HCT116 (cell line): ENCODE measurements at regions not wholly inside any gene's neighbourhood (a gene's known extent, or its start where the extent isn't known, plus 50 kb on each side); places are given as distances from the start of the nearest gene placed in this dataset.

Experiments
- ATAC-seq: fragments of 200-7000 bp; cut with Tn5 transposase; 2 replicates; pipeline ENCODE4 v1.9.1; 2020; ENCODE audit warnings: mild to moderate bottlenecking, moderate library complexity
- BruUV-seq: library from RNA; stranded (reverse); fragments of 400-500 nt; replicated peaks from 2 replicates; lab custom pipeline; 2021; lab: Mats Ljungman, UMichigan
- CTCF ChIA-PET: fragments of 300-600 bp; sonication (Branson Sonifier 250); formaldehyde crosslinking; loops from one replicate; lab custom pipeline; 2021; ENCODE audit warnings: antibody characterized with exemption; lab: Charles Lee
- POLR2A ChIA-PET: fragments of 300-600, 350-600 bp; sonication (Branson Sonifier 250); formaldehyde crosslinking; loops from one replicate; lab custom pipeline; 2021; ENCODE audit warnings: antibody characterized with exemption; lab: Charles Lee
- RAD21 ChIA-PET, 2 experiments: fragments of 300-600 bp; sonication (Branson Sonifier 250); formaldehyde crosslinking; loops; one replicate each; lab custom pipeline; 2023; ENCODE audit warnings: low total read pairs in 2 of 2; ENCODE audit not compliant: uncharacterized antibody in 2 of 2, unreplicated experiment in 2 of 2, low non-redundant PET in 1 of 2; lab: Charles Lee
- DNase-seq: peaks from one replicate; pipeline ENCODE4 v3.0.0-alpha.2; 2010; ENCODE audit warnings: low read depth, low spot score
- H2AFZ ChIP-seq: fragments of 200-600 bp; shearing (Covaris generic), sonication (generic); 2 replicates; pipeline ENCODE4 v1.6.1; 2017; ENCODE audit warnings: low read depth, mixed run types, mixed read lengths, antibody characterized with exemption, low read length; ENCODE audit not compliant: poor library complexity, severe bottlenecking
- H3K27ac ChIP-seq: 2 replicates; pipeline ENCODE4 v1.5.1; 2012; ENCODE audit warnings: low read depth, low read length
- H3K27me3 ChIP-seq: fragments of 200-600 bp; sonication (generic); 2 replicates; pipeline ENCODE4 v1.6.1; 2016; ENCODE audit warnings: mixed run types, low read length, mixed read lengths; ENCODE audit not compliant: insufficient read depth
- H3K36me3 ChIP-seq, 2 experiments: fragments of 200-500 bp in 1 of 2; fragments of 200-600 bp in 1 of 2; sonication (Bioruptor generic) in 1 of 2; sonication (generic) in 1 of 2; 2 replicates each; pipeline versions ENCODE4 v1.5.1 to v1.6.1; 2014 to 2016; ENCODE audit warnings: low read length in 2 of 2, inconsistent platforms in 1 of 2, mixed read lengths in 1 of 2, mixed run types in 1 of 2; ENCODE audit not compliant: insufficient read depth in 2 of 2, control insufficient read depth in 1 of 2
- H3K4me1 ChIP-seq, 2 experiments: fragments of 200-600 bp in 1 of 2; sonication (generic) in 1 of 2; 2 replicates each; pipeline versions ENCODE4 v1.5.1 to v1.6.1; 2012 to 2017; ENCODE audit warnings: low read length in 2 of 2, inconsistent platforms in 1 of 2, mild to moderate bottlenecking in 1 of 2, mixed read lengths in 1 of 2, mixed run types in 1 of 2, moderate library complexity in 1 of 2; ENCODE audit not compliant: insufficient read depth in 2 of 2, control insufficient read depth in 1 of 2
- H3K4me2 ChIP-seq: fragments of 200-600 bp; sonication (generic); 2 replicates; pipeline ENCODE4 v1.6.1; 2017; ENCODE audit warnings: mixed run types, low read length, mixed read lengths
- H3K4me3 ChIP-seq, 2 experiments: fragments of 200-600 bp in 1 of 2; sonication (generic) in 1 of 2; replicated peaks in 1 of 2; 2 replicates each; pipeline ENCODE4 v1.5.1; 2011 to 2016; ENCODE audit warnings: low read length in 2 of 2, control low read depth in 1 of 2, low read depth in 1 of 2, mild to moderate bottlenecking in 1 of 2, mixed read lengths in 1 of 2, mixed run types in 1 of 2
- H3K79me2 ChIP-seq: fragments of 200-600 bp; sonication (generic); 2 replicates; pipeline ENCODE4 v1.6.1; 2017; ENCODE audit warnings: mild to moderate bottlenecking, mixed run types, low read length, moderate library complexity, mixed read lengths; ENCODE audit not compliant: insufficient read depth
- H3K9ac ChIP-seq: fragments of 200-600 bp; sonication (generic); 2 replicates; pipeline ENCODE4 v1.6.1; 2016; ENCODE audit warnings: low read length, mixed read lengths
- H3K9me2 ChIP-seq: fragments of 200-600 bp; sonication (generic), shearing (Covaris generic); 2 replicates; pipeline ENCODE4 v1.6.1; 2017; ENCODE audit warnings: mixed run types, mild to moderate bottlenecking, moderate library complexity; ENCODE audit not compliant: insufficient read depth
- H3K9me3 ChIP-seq, 2 experiments: fragments of 200-500 bp in 1 of 2; fragments of 200-600 bp in 1 of 2; sonication (Bioruptor generic) in 1 of 2; sonication (generic) in 1 of 2; 2 replicates each; pipeline ENCODE4 v1.6.1; 2014 to 2017; ENCODE audit warnings: low read length in 2 of 2, mixed read lengths in 2 of 2, inconsistent platforms in 1 of 2, low read depth in 1 of 2, mild to moderate bottlenecking in 1 of 2, mixed run types in 1 of 2, moderate library complexity in 1 of 2; ENCODE audit not compliant: control insufficient read depth in 1 of 2, insufficient read depth in 1 of 2
- H4K20me1 ChIP-seq: fragments of 200-600 bp; sonication (generic), shearing (Covaris generic); 2 replicates; pipeline ENCODE4 v1.6.1; 2017; ENCODE audit warnings: mixed run types, mild to moderate bottlenecking, moderate library complexity; ENCODE audit not compliant: insufficient read depth
- ATF3 ChIP-seq: IDR thresholded peaks from 2 replicates; pipeline ENCODE4 v1.6.1; 2012
- CBX3 ChIP-seq: IDR thresholded peaks from 2 replicates; pipeline ENCODE4 v1.6.1; 2012; ENCODE audit warnings: low read depth
- CEBPB ChIP-seq: IDR thresholded peaks from 2 replicates; pipeline ENCODE4 v1.6.1; 2012; ENCODE audit warnings: low read depth
- CTCF ChIP-seq, 3 experiments: fragments of 200-600 bp in 1 of 3; sonication (generic) in 1 of 3; IDR thresholded peaks in 2 of 3; conservative IDR thresholded peaks in 1 of 3; 2 replicates each; pipeline ENCODE4 v1.5.1; 2012 to 2017; ENCODE audit warnings: low read depth in 2 of 3, low read length in 2 of 3, antibody characterized with exemption in 1 of 3, borderline replicate concordance in 1 of 3, control low read depth in 1 of 3, mild to moderate bottlenecking in 1 of 3, mixed read lengths in 1 of 3, mixed run types in 1 of 3, moderate library complexity in 1 of 3; ENCODE audit not compliant: insufficient read depth in 1 of 3
- EGR1 ChIP-seq: IDR thresholded peaks from 2 replicates; pipeline ENCODE4 v1.6.1; 2012; ENCODE audit warnings: low read depth
- ELF1 ChIP-seq: IDR thresholded peaks from 2 replicates; pipeline ENCODE4 v1.6.1; 2012; ENCODE audit warnings: low read depth, borderline replicate concordance
- EZH2 ChIP-seq: fragments of 200-600 bp; sonication (generic); IDR thresholded peaks from 2 replicates; pipeline ENCODE4 v1.6.1; 2017; ENCODE audit warnings: antibody characterized with exemption, mixed run types
- FOSL1 ChIP-seq: IDR thresholded peaks from 2 replicates; pipeline ENCODE4 v1.6.1; 2012; ENCODE audit warnings: low read depth
- JUND ChIP-seq: IDR thresholded peaks from 2 replicates; pipeline ENCODE4 v1.6.1; 2012
- MAX ChIP-seq: IDR thresholded peaks from 2 replicates; pipeline ENCODE4 v1.6.1; 2012
- POLR2A ChIP-seq: IDR thresholded peaks from 2 replicates; pipeline ENCODE4 v1.7.0; 2011; ENCODE audit warnings: borderline replicate concordance; ENCODE audit not compliant: insufficient read depth, insufficient read length; ENCODE audit errors: extremely low read depth
- POLR2AphosphoS5 ChIP-seq: IDR thresholded peaks from 2 replicates; pipeline ENCODE4 v1.6.1; 2011; ENCODE audit warnings: mild to moderate bottlenecking, low read depth, low read length, moderate library complexity
- RAD21 ChIP-seq: IDR thresholded peaks from 2 replicates; pipeline ENCODE4 v1.6.1; 2012; ENCODE audit warnings: low read depth, mild to moderate bottlenecking
- REST ChIP-seq: IDR thresholded peaks from 2 replicates; pipeline ENCODE4 v1.6.1; 2012; ENCODE audit warnings: low read depth
- SP1 ChIP-seq: IDR thresholded peaks from 2 replicates; pipeline ENCODE4 v1.6.1; 2012; ENCODE audit warnings: low read depth
- SRF ChIP-seq: IDR thresholded peaks from 2 replicates; pipeline ENCODE4 v1.6.1; 2012; ENCODE audit warnings: low read depth
- ZBTB33 ChIP-seq: IDR thresholded peaks from 2 replicates; pipeline ENCODE4 v1.6.1; 2011; ENCODE audit warnings: mild to moderate bottlenecking, low read length, moderate library complexity; ENCODE audit not compliant: insufficient replicate concordance; ENCODE audit errors: extremely low read depth
- ZFX ChIP-seq: fragments of 450-650 bp; IDR thresholded peaks from 2 replicates; pipeline ENCODE4 v1.6.1; 2017
- intact Hi-C: fragments of 100-400 bp; cut with micrococcal nuclease; formaldehyde crosslinking; loops from 2 replicates; pipeline ENCODE4 v1.10.0; 2022

GRCh38 chr2:39541011-39541930, 104.2 kb upstream of the MAP4K3 start:
- intact Hi-C loops: no loop called here
- Histone ChIP-seq H3K4me3 (no peak overlapping the region), H3K36me3 (no peaks in the 10 kb centered on the region), H3K9ac (no peak overlapping the region), H3K79me2 (no peaks in the 10 kb centered on the region), H3K9me3 (no peaks in the 10 kb centered on the region), H3K9me2 (no peaks in the 10 kb centered on the region), H3K27ac (no peak overlapping the region), H3K27me3 (no peaks in the 10 kb centered on the region), H2AFZ (no peak overlapping the region), H3K4me2 (no peak overlapping the region), H4K20me1 (no peaks in the 10 kb centered on the region), H3K4me1 (no peaks in the 10 kb centered on the region)
- CTCF ChIA-PET: no interaction called here
- POLR2A ChIA-PET: no interaction called here
- ATAC-seq (no peak), DNase-seq (no peak)
- no TSS peak for BruUV-seq
- RAD21 ChIA-PET: no interaction called here
- TF ChIP-seq MAX: no peak
- no peak for TF ChIP-seq POLR2AphosphoS5
- TF ChIP-seq CTCF (IDR thresholded peaks at IDR 0.05 in 2 of 3, conservative IDR thresholded peaks at IDR 0.05 in 1 of 3; ENCODE audit: borderline replicate concordance in 1 of 3, insufficient read depth in 1 of 3, low read depth in 2 of 3, low read length in 2 of 3): no peak
- TF ChIP-seq EGR1: no peak
- no peak for TF ChIP-seq JUND
- TF ChIP-seq SRF: no peak
- no peak for TF ChIP-seq ELF1
- TF ChIP-seq ZFX: no peak
- TF ChIP-seq CEBPB: no peak
- TF ChIP-seq FOSL1: no peak
- TF ChIP-seq ATF3: no peak
- TF ChIP-seq ZBTB33: no peak
- TF ChIP-seq SP1: no peak
- TF ChIP-seq EZH2: no peak
- TF ChIP-seq RAD21: no peak
- no peak for TF ChIP-seq POLR2A
- TF ChIP-seq CBX3: no peak
- TF ChIP-seq REST: no peak
